Vagina (tissue), 2 donors: ENCODE measurements at regions not wholly inside any gene's neighbourhood (a gene's known extent, or its start where the extent isn't known, plus 50 kb on each side); places are given as distances from the start of the nearest gene placed in this dataset.

Source experiments
- DNase-seq, 2 donors: peaks; one replicate each; pipeline ENCODE4 v3.0.0-alpha.2; 2017; ENCODE audit errors: extremely low spot score in 2 of 2
- H3K27ac ChIP-seq: fragments of 200-600 bp; sonication (generic); one replicate; pipeline ENCODE4 v1.5.1; 2019
- H3K27me3 ChIP-seq: fragments of 200-600 bp; sonication (generic); one replicate; pipeline ENCODE4 v1.5.1; 2019
- H3K36me3 ChIP-seq, 2 donors: fragments of 200-600 bp; sonication (generic); one replicate each; pipeline ENCODE4 v1.5.1; 2017 to 2019
- H3K4me1 ChIP-seq: fragments of 200-600 bp; sonication (generic); one replicate; pipeline ENCODE4 v1.5.1; 2019
- H3K4me3 ChIP-seq, 2 donors: fragments of 200-600 bp; sonication (generic); 1 replicate in 1 of 2; 2 replicates in 1 of 2; pipeline ENCODE4 v1.5.1; 2016 to 2019
- H3K9me3 ChIP-seq: fragments of 200-600 bp; sonication (generic); one replicate; pipeline ENCODE4 v1.5.1; 2019
- POLR2A ChIP-seq, 2 donors: fragments of 450-650 bp; IDR thresholded peaks; one replicate each; pipeline ENCODE4 v1.6.1; 2017; ENCODE audit warnings: antibody characterized with exemption in 2 of 2, mild to moderate bottlenecking in 2 of 2, moderate library complexity in 2 of 2
- POLR2AphosphoS5 ChIP-seq, 2 donors: sonication (generic); formaldehyde crosslinking; IDR thresholded peaks; one replicate each; pipeline ENCODE4 v1.9.0; 2017; ENCODE audit warnings: antibody characterized with exemption in 2 of 2, mild to moderate bottlenecking in 2 of 2, low read depth in 1 of 2; ENCODE audit not compliant: insufficient read depth in 1 of 2
- intact Hi-C: fragments of 100-400 bp; cut with DNase I; formaldehyde crosslinking; loops from one replicate; pipeline ENCODE4 v1.15.1; 2023
- TF ChIP-seq, protein P1 (sequence below), 3 experiments: fragments of 450-650 bp in 2 of 3; fragments of 200-600 bp in 1 of 3; sonication (generic) in 1 of 3; IDR thresholded peaks; one replicate each; pipeline ENCODE4 v1.5.1; 2017 to 2019; ENCODE audit warnings: antibody characterized with exemption in 3 of 3, mild to moderate bottlenecking in 2 of 3, moderate library complexity in 2 of 3

DNA sequence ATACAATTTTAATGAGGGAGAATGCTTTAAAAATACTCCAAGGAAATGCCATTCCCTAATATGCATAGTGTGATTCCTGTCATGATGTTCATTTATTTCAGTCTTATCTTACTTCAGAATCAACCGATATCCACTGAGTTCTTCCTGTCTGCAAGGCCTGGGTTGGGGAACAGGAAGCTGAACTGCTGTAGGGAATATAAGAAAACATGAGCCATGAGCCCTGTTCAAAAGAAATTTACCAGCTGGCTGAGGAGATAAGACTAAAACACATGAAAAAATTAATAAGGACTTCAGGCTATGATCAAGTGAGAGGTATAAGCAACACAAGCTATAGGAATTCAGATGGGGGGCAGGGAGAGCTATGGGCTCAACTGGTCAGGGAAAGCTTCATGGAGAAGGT, 184.7 kb downstream of the PLPP4 start:
- Histone ChIP-seq H3K27ac (no peak overlapping the region), H3K9me3 (no peaks in the 10 kb centered on the region), H3K27me3 (no peaks in the 10 kb centered on the region), H3K4me3 (no peak overlapping the region), H3K4me1 (no peaks in the 10 kb centered on the region), H3K36me3 (no peaks in the 10 kb centered on the region)
- DNase-seq, result no peak
- TF ChIP-seq, protein P1, sequence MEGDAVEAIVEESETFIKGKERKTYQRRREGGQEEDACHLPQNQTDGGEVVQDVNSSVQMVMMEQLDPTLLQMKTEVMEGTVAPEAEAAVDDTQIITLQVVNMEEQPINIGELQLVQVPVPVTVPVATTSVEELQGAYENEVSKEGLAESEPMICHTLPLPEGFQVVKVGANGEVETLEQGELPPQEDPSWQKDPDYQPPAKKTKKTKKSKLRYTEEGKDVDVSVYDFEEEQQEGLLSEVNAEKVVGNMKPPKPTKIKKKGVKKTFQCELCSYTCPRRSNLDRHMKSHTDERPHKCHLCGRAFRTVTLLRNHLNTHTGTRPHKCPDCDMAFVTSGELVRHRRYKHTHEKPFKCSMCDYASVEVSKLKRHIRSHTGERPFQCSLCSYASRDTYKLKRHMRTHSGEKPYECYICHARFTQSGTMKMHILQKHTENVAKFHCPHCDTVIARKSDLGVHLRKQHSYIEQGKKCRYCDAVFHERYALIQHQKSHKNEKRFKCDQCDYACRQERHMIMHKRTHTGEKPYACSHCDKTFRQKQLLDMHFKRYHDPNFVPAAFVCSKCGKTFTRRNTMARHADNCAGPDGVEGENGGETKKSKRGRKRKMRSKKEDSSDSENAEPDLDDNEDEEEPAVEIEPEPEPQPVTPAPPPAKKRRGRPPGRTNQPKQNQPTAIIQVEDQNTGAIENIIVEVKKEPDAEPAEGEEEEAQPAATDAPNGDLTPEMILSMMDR (IDR thresholded peaks at IDR 0.05), result no peak
- TF ChIP-seq POLR2A (IDR thresholded peaks at IDR 0.05), result no peak
- no peak for TF ChIP-seq POLR2AphosphoS5 (IDR thresholded peaks at IDR 0.05; ENCODE audit: insufficient read depth in 1 of 2, low read depth in 1 of 2)
- intact Hi-C loops, result no loop called here

DNA sequence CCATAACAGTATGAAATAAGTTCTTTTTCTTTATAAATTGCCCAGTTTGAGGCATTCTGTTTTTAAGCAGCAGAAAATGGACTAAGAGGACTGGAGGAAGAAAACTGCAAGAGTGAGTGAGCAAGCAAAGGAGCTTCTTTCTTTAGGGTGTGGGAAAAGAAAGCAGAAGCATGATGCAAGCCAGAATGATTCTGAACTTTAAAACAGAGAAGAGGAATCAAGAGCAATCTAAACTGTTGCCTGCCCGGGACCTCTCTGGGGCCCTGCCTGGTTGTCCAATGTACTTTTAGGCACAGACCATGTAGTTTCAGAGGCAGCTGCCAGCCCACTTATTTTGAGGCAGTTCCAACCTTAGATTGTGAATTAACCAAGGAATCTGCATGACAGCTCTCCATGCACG, 186.3 kb downstream of the PLPP4 start:
- intact Hi-C loops, result no loop called here
- DNase-seq, result no peak
- Histone ChIP-seq H3K27me3 (no peaks in the 10 kb centered on the region), H3K9me3 (no peaks in the 10 kb centered on the region), H3K36me3 (no peaks in the 10 kb centered on the region), H3K4me1 (no peaks in the 10 kb centered on the region), H3K27ac (no peak overlapping the region), H3K4me3 (no peak overlapping the region)
- TF ChIP-seq, protein P1 (IDR thresholded peaks at IDR 0.05), result no peak
- TF ChIP-seq POLR2A (IDR thresholded peaks at IDR 0.05) (no peak), POLR2AphosphoS5 (IDR thresholded peaks at IDR 0.05; ENCODE audit: insufficient read depth in 1 of 2, low read depth in 1 of 2) (no peak)

DNA sequence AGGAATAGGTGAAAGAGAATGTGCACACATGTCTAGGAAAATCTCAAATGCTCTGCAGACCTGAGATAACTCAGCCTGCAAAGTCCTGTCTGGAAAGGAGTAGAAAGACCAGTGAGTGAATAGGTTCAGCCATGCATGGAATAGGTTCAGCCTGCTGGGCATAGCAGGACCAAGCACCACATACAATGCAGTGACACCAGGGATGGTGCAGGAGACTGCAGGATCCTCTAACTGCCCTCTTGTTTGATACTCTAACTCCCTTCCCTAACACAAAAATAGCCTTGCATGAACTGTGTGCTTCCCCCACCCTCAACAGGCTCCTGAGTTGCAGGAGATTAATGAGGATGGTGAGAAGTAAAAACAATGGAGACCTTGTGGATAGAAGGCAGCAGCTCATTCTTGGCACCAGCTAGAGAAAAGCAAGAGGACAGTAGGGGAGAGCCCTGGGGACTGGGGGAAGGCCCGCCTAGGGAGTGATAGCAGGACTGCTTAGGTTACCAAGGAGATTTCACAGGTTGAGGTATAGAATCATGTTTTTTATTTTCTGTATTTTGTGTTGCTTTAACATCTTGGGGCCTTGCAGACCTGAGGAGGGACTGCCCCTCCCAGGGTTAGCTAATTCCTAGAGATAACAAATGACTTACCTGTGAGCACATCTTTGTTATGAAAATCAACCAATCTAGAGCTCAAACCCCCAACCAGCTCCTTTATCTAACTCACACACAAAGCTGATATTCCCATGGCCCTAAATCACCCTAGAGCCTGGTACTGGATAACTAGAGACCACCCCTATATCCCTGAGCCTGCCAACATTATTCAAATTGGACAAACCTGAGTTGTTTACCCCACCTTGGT, 187.8 kb downstream of the PLPP4 start:
- no peak overlapping the region for H3K4me3 ChIP-seq
- intact Hi-C loops, result no loop called here
- no peak for DNase-seq
- H3K36me3 ChIP-seq, result no peaks in the 10 kb centered on the region
- TF ChIP-seq POLR2AphosphoS5 (IDR thresholded peaks at IDR 0.05; ENCODE audit: insufficient read depth in 1 of 2, low read depth in 1 of 2), result no peak
- TF ChIP-seq, protein P1 (IDR thresholded peaks at IDR 0.05), result no peak
- TF ChIP-seq POLR2A (IDR thresholded peaks at IDR 0.05), result no peak
- H3K9me3 ChIP-seq, result no peaks in the 10 kb centered on the region
- H3K4me1 ChIP-seq, result no peaks in the 10 kb centered on the region
- no peaks in the 10 kb centered on the region for H3K27me3 ChIP-seq
- no peak overlapping the region for H3K27ac ChIP-seq

DNA sequence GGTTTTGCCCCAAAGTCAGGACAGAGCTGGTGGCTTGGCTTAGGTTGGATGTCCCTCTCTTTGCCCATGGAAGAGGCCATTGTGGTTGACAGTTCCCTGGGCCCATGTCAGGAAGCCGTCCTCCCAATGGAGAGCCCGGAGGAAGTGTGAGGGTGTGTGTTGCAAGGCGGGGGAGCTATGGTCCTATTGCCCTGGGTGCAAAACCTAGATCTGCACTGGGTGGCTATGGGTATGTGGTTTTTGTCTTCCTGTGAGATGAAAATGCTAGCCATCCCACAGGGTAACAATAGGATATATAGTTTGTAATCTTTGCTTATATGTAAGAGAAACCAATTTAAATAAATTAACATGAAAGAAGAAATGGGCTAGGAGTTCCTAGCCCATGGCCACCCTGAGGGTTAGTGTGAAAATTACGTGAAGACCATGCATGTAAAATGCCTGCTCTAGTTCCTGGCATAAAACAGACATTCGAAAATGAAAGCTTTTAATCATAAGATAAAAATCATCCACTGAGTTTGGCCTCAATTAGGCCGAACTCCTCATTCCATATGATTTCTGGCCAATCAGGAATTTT, 189.2 kb downstream of the PLPP4 start:
- intact Hi-C loops, result no loop called here
- TF ChIP-seq, protein P1 (IDR thresholded peaks at IDR 0.05), result no peak
- no peak for TF ChIP-seq POLR2A (IDR thresholded peaks at IDR 0.05)
- TF ChIP-seq POLR2AphosphoS5 (IDR thresholded peaks at IDR 0.05; ENCODE audit: insufficient read depth in 1 of 2, low read depth in 1 of 2), result no peak
- no peaks in the 10 kb centered on the region for H3K4me1 ChIP-seq
- no peaks in the 10 kb centered on the region for H3K36me3 ChIP-seq
- H3K4me3 ChIP-seq, result no peak overlapping the region
- no peaks in the 10 kb centered on the region for H3K9me3 ChIP-seq
- no peaks in the 10 kb centered on the region for H3K27me3 ChIP-seq
- H3K27ac ChIP-seq, result no peak overlapping the region
- no peak for DNase-seq
